Natural killer cell (primary cell): ENCODE measurements at regions not wholly inside any gene's neighbourhood (a gene's known extent, or its start where the extent isn't known, plus 50 kb on each side); places are given as distances from the start of the nearest gene placed in this dataset.

Experiments used
- ATAC-seq, 3 donors: fragments of 150-1000 bp in 2 of 3; fragments of 200-7000 bp in 1 of 3; cut with Tn5 transposase; 1 replicate in 1 of 3; 2 replicates in 2 of 3; pipeline ENCODE4 v1.10.0; 2021; ENCODE audit warnings: mild to moderate bottlenecking in 2 of 3, moderate library complexity in 2 of 3
- DNase-seq, 2 donors: peaks; one replicate each; pipeline versions ENCODE4 v3.0.0 to v3.0.0-alpha.2; 2013 to 2021; ENCODE audit warnings: mixed read lengths in 1 of 2
- H3K27ac ChIP-seq: one replicate; pipeline ENCODE4 v1.5.1; 2013; ENCODE audit warnings: mild to moderate bottlenecking, low read length
- H3K27me3 ChIP-seq: one replicate; pipeline ENCODE4 v1.6.1; 2013; ENCODE audit warnings: low read length; ENCODE audit not compliant: control insufficient read depth, insufficient read depth
- H3K36me3 ChIP-seq: one replicate; pipeline ENCODE4 v1.6.1; 2013; ENCODE audit warnings: low read length; ENCODE audit not compliant: control insufficient read depth, insufficient read depth
- H3K4me1 ChIP-seq: one replicate; pipeline ENCODE4 v1.6.1; 2013; ENCODE audit warnings: low read length; ENCODE audit not compliant: control insufficient read depth, insufficient read depth
- H3K4me3 ChIP-seq: one replicate; pipeline ENCODE4 v1.5.1; 2013; ENCODE audit warnings: low read length
- H3K9me3 ChIP-seq: one replicate; pipeline ENCODE4 v1.6.1; 2013; ENCODE audit warnings: low read length; ENCODE audit not compliant: control insufficient read depth, insufficient read depth
- H3K27ac Mint-ChIP-seq, 2 donors: one replicate each; pipeline ENCODE4 v1.8.0; 2022; ENCODE audit warnings: mild to moderate bottlenecking in 2 of 2, mixed read lengths in 2 of 2, moderate library complexity in 1 of 2
- H3K27me3 Mint-ChIP-seq, 2 donors: one replicate each; pipeline ENCODE4 v1.8.0; 2022; ENCODE audit warnings: low read depth in 2 of 2, mixed read lengths in 2 of 2
- H3K36me3 Mint-ChIP-seq: one replicate; pipeline ENCODE4 v1.8.0; 2022; ENCODE audit warnings: mixed read lengths
- H3K4me1 Mint-ChIP-seq, 2 donors: one replicate each; pipeline ENCODE4 v1.8.0; 2022; ENCODE audit warnings: mixed read lengths in 2 of 2
- H3K4me3 Mint-ChIP-seq: one replicate; pipeline ENCODE4 v1.8.0; 2022; ENCODE audit warnings: mild to moderate bottlenecking, moderate library complexity, mixed read lengths
- H3K9me3 Mint-ChIP-seq, 2 donors: one replicate each; pipeline ENCODE4 v1.8.0; 2022; ENCODE audit warnings: mixed read lengths in 2 of 2
- WGBS: methylation state at CpG from one replicate; pipeline ENCODE4 v1.1.7; 2013; ENCODE audit warnings: missing lambda C conversion rate; ENCODE audit not compliant: insufficient coverage; 5-methylcytosine and 5-hydroxymethylcytosine counted together
- intact Hi-C: fragments of 100-400 bp; cut with micrococcal nuclease; formaldehyde crosslinking; loops from one replicate; pipeline ENCODE4 v1.14.2; 2022
- TF ChIP-seq, protein P1 (sequence below): fragments of 200-600 bp; IDR thresholded peaks from one replicate; pipeline ENCODE4 v1.8.0; 2022; ENCODE audit warnings: antibody characterized with exemption

DNA sequence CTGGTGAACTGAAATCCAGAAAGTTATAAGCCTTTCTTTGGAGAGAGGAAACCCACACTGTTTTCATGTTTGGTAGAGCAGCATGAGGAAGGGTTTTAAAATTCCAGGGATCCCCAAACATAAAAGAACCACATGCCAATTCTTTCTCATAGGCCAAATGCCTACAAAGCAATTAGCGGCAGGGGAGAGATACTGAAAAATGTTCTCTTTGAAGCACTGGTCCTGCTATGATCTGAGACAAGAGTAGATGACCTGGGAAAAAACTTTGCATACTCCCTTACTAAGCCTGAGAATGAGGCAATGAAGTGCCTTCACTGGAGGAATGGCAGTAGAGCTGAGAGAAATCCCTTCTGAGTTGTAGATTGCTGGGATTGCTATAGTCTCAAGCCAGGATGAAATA is 1261.7 kb downstream of the DSC3 start:
- H3K4me1 Mint-ChIP-seq, result no peaks in the 10 kb centered on the region
- no peak overlapping the region for H3K4me3 Mint-ChIP-seq
- Histone ChIP-seq H3K27me3 (no peaks in the 10 kb centered on the region), H3K27ac (no peak overlapping the region), H3K4me1 (no peaks in the 10 kb centered on the region), H3K9me3 (no peaks in the 10 kb centered on the region), H3K4me3 (no peak overlapping the region), H3K36me3 (no peaks in the 10 kb centered on the region)
- ATAC-seq, result no peak
- WGBS, result 75% methylated on average over 1 of the region's 1 CpG
- H3K9me3 Mint-ChIP-seq, result peaks cover 8 to 15% of the 10 kb centered on the region in 2 donors
- intact Hi-C loops, result no loop called here
- no peak overlapping the region for H3K27ac Mint-ChIP-seq
- DNase-seq, result no peak
- TF ChIP-seq, protein P1, sequence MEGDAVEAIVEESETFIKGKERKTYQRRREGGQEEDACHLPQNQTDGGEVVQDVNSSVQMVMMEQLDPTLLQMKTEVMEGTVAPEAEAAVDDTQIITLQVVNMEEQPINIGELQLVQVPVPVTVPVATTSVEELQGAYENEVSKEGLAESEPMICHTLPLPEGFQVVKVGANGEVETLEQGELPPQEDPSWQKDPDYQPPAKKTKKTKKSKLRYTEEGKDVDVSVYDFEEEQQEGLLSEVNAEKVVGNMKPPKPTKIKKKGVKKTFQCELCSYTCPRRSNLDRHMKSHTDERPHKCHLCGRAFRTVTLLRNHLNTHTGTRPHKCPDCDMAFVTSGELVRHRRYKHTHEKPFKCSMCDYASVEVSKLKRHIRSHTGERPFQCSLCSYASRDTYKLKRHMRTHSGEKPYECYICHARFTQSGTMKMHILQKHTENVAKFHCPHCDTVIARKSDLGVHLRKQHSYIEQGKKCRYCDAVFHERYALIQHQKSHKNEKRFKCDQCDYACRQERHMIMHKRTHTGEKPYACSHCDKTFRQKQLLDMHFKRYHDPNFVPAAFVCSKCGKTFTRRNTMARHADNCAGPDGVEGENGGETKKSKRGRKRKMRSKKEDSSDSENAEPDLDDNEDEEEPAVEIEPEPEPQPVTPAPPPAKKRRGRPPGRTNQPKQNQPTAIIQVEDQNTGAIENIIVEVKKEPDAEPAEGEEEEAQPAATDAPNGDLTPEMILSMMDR, result no peak
- no peaks in the 10 kb centered on the region for H3K27me3 Mint-ChIP-seq
- no peaks in the 10 kb centered on the region for H3K36me3 Mint-ChIP-seq

DNA sequence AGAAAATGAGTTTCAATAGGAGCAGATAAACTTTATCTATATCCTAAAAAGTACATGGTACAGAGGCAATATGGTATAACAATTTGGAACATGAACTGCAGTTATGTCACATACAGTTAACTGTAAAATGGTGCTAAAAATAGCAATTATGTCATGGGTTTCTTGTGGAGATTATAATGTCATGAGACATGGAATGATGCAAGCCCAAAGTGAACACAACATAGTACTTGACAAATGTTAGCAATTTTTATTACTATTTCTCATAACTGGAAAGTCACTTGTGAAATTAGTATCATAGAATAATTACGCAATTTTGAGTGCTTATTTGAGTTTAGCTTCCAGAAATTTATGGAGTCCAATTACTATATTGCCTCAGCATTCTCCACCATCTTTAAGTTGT is 1263.4 kb downstream of the DSC3 start:
- H3K4me3 Mint-ChIP-seq, result no peak overlapping the region
- ATAC-seq (no peak), DNase-seq (no peak)
- no peaks in the 10 kb centered on the region for H3K4me1 Mint-ChIP-seq
- H3K9me3 ChIP-seq, result no peaks in the 10 kb centered on the region
- H3K4me1 ChIP-seq, result no peaks in the 10 kb centered on the region
- H3K4me3 ChIP-seq, result no peak overlapping the region
- H3K36me3 ChIP-seq, result no peaks in the 10 kb centered on the region
- no peak overlapping the region for H3K27ac ChIP-seq
- no peaks in the 10 kb centered on the region for H3K36me3 Mint-ChIP-seq
- WGBS, result no CpG with 5 or more reads among the region's 1 CpG
- no peaks in the 10 kb centered on the region for H3K27me3 ChIP-seq
- no peaks in the 10 kb centered on the region for H3K27me3 Mint-ChIP-seq
- H3K27ac Mint-ChIP-seq, result no peak overlapping the region
- intact Hi-C loops, result no loop called here
- TF ChIP-seq, protein P1, result no peak
- H3K9me3 Mint-ChIP-seq, result peaks cover 9 to 13% of the 10 kb centered on the region in 2 donors

DNA sequence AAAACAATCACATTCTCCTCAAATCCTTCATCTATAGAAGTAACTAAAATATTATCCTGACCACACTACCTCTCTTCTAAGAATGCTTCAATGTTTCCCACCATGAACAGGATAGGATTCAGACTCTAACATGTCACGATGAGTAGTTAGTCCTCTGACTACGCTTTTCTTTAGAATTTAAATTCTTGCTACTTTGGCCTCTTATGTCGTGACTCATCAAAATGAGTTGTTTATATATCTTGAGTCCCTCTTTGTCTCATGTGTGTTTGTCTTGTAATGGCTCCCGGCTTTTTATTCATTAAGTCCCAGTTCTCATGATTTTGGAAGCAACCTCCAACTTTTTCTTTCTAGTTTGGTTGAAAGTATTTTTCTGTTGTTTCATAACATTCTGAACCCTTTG is 1289.2 kb downstream of the DSC3 start:
- Histone ChIP-seq H3K4me1 (no peaks in the 10 kb centered on the region), H3K9me3 (no peaks in the 10 kb centered on the region), H3K27ac (no peak overlapping the region), H3K27me3 (no peaks in the 10 kb centered on the region), H3K4me3 (no peak overlapping the region), H3K36me3 (no peaks in the 10 kb centered on the region)
- Mint-ChIP-seq H3K27ac (no peak overlapping the region), H3K9me3 (peaks cover 14 to 15% of the 10 kb centered on the region in 2 donors), H3K36me3 (peaks cover 9% of the 10 kb centered on the region), H3K27me3 (no peaks in the 10 kb centered on the region), H3K4me3 (no peak overlapping the region), H3K4me1 (no peaks in the 10 kb centered on the region)
- WGBS, result 81% methylated on average over 3 of the region's 4 CpGs
- ATAC-seq (no peak), DNase-seq (no peak)
- TF ChIP-seq, protein P1, result no peak
- intact Hi-C loops, result no loop called here

DNA sequence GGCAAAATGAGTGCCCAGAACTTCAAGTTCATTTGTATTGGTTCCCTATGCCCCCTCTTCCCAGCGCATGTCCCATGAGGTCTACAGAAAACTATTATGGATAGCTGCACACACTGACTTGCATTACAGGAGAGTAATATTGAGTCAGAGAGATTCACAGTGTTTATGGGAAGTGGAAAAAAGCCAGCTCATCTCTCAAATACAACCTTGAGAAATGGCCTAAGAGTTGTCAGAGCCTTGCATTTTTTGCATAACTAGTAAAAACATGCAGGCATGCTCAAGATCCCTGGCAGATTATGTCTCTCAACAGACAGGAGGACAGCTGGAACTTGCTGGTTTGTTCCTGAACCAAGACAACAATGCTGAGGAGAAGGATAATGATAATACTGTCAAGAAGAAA is 1292.8 kb downstream of the DSC3 start:
- intact Hi-C loops, result no loop called here
- no peaks in the 10 kb centered on the region for H3K36me3 ChIP-seq
- H3K4me1 ChIP-seq, result no peaks in the 10 kb centered on the region
- ATAC-seq, result no peak
- H3K9me3 ChIP-seq, result no peaks in the 10 kb centered on the region
- H3K4me3 ChIP-seq, result no peak overlapping the region
- TF ChIP-seq, protein P1, result no peak
- no peaks in the 10 kb centered on the region for H3K27me3 Mint-ChIP-seq
- H3K9me3 Mint-ChIP-seq, result peaks cover 16 to 28% of the 10 kb centered on the region in 2 donors
- peaks cover 9% of the 10 kb centered on the region for H3K36me3 Mint-ChIP-seq
- no peak for DNase-seq
- H3K4me3 Mint-ChIP-seq, result no peak overlapping the region
- no peaks in the 10 kb centered on the region for H3K27me3 ChIP-seq
- WGBS, result 83% methylated on average over 1 of the region's 1 CpG
- H3K27ac ChIP-seq, result no peak overlapping the region
- H3K4me1 Mint-ChIP-seq, result no peaks in the 10 kb centered on the region
- H3K27ac Mint-ChIP-seq, result no peak overlapping the region
